ENCODE measurements at regions not wholly inside any gene's neighbourhood (a gene's known extent, or its start where the extent isn't known, plus 50 kb on each side); places are given as distances from the start of the nearest gene placed in this dataset.

GRCh38 chr18:28808373-28808772, 631.4 kb upstream of the CDH2 start:
- TF ChIP-seq, protein P1, sequence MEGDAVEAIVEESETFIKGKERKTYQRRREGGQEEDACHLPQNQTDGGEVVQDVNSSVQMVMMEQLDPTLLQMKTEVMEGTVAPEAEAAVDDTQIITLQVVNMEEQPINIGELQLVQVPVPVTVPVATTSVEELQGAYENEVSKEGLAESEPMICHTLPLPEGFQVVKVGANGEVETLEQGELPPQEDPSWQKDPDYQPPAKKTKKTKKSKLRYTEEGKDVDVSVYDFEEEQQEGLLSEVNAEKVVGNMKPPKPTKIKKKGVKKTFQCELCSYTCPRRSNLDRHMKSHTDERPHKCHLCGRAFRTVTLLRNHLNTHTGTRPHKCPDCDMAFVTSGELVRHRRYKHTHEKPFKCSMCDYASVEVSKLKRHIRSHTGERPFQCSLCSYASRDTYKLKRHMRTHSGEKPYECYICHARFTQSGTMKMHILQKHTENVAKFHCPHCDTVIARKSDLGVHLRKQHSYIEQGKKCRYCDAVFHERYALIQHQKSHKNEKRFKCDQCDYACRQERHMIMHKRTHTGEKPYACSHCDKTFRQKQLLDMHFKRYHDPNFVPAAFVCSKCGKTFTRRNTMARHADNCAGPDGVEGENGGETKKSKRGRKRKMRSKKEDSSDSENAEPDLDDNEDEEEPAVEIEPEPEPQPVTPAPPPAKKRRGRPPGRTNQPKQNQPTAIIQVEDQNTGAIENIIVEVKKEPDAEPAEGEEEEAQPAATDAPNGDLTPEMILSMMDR (IDR thresholded peaks at IDR 0.05), result no peak
- no peak for TF ChIP-seq POLR2A (IDR thresholded peaks at IDR 0.05)

Measured in lower leg skin (tissue), 3 donors.